H1 (cell line): ENCODE measurements at regions not wholly inside any gene's neighbourhood (a gene's known extent, or its start where the extent isn't known, plus 50 kb on each side); places are given as distances from the start of the nearest gene placed in this dataset.

Source experiments
- CTCF ChIA-PET: fragments of 300-600 bp; sonication (Branson Sonifier 250); formaldehyde crosslinking; loops from one replicate; lab custom pipeline; 2021; ENCODE audit not compliant: partially characterized antibody; lab: Charles Lee
- POLR2A ChIA-PET: fragments of 300-600 bp; sonication (Branson Sonifier 250); formaldehyde crosslinking; loops from one replicate; lab custom pipeline; 2021; ENCODE audit warnings: inconsistent platforms; ENCODE audit not compliant: partially characterized antibody; lab: Charles Lee
- DNase-seq, 2 experiments: peaks; one replicate each; pipeline versions ENCODE4 v3.0.0 to v3.0.0-alpha.2; 2010 to 2022; ENCODE audit warnings: low spot score in 2 of 2, low read depth in 1 of 2, mixed read lengths in 1 of 2
- FAIRE-seq: peaks from 2 replicates; lab custom pipeline; 2011; peaks lifted over from hg19 to GRCh38; lab: Jason Lieb, UNC
- H2AFZ ChIP-seq: 2 replicates; pipeline ENCODE4 v1.8.1; 2012; ENCODE audit warnings: low read length, inconsistent platforms
- H2AK5ac ChIP-seq: 2 replicates; pipeline ENCODE4 v1.6.1; 2013; ENCODE audit warnings: low read depth, low read length
- H2BK120ac ChIP-seq: replicated peaks from 2 replicates; pipeline ENCODE3; 2013; ENCODE audit warnings: low read depth, low read length, inconsistent platforms
- H2BK12ac ChIP-seq: 2 replicates; pipeline ENCODE4 v1.6.1; 2013; ENCODE audit warnings: low read depth, low read length
- H2BK15ac ChIP-seq: 2 replicates; pipeline ENCODE4 v1.6.1; 2013; ENCODE audit warnings: low read length
- H2BK20ac ChIP-seq: 2 replicates; pipeline ENCODE4 v1.6.1; 2013; ENCODE audit warnings: low read length
- H2BK5ac ChIP-seq: 2 replicates; pipeline ENCODE4 v1.6.1; 2013; ENCODE audit warnings: low read depth, low read length
- H3K14ac ChIP-seq: 2 replicates; pipeline ENCODE4 v1.6.1; 2013; ENCODE audit warnings: inconsistent platforms; ENCODE audit not compliant: insufficient read length
- H3K18ac ChIP-seq: 2 replicates; pipeline ENCODE4 v1.6.1; 2013; ENCODE audit warnings: low read length; ENCODE audit errors: extremely low read depth
- H3K23ac ChIP-seq: 2 replicates; pipeline ENCODE4 v1.6.1; 2013; ENCODE audit warnings: inconsistent platforms; ENCODE audit not compliant: insufficient read length
- H3K23me2 ChIP-seq: 2 replicates; pipeline ENCODE4 v1.6.1; 2013; ENCODE audit warnings: low read depth, low read length
- H3K27ac ChIP-seq: 2 replicates; pipeline ENCODE4 v1.6.1; 2011; ENCODE audit warnings: low read depth, low read length, inconsistent platforms
- H3K27me3 ChIP-seq, 4 experiments: replicated peaks in 1 of 4; 1 replicate in 1 of 4; 2 replicates in 3 of 4; pipeline versions ENCODE4 v1.6.1 to v1.8.1; 2011 to 2013; ENCODE audit warnings: low read length in 3 of 4, mild to moderate bottlenecking in 3 of 4, inconsistent platforms in 2 of 4, mixed read lengths in 2 of 4, moderate library complexity in 1 of 4; ENCODE audit not compliant: control insufficient read depth in 3 of 4, insufficient read depth in 3 of 4; ENCODE audit errors: extremely low read depth in 1 of 4
- H3K36me3 ChIP-seq, 4 experiments: 2 replicates each; pipeline versions ENCODE4 v1.6.1 to v1.8.1; 2011 to 2013; ENCODE audit warnings: mild to moderate bottlenecking in 4 of 4, low read length in 3 of 4, moderate library complexity in 2 of 4, control low read depth in 1 of 4, inconsistent platforms in 1 of 4; ENCODE audit not compliant: insufficient read depth in 4 of 4, control insufficient read depth in 2 of 4
- H3K4ac ChIP-seq: replicated peaks from 2 replicates; pipeline ENCODE3; 2013; ENCODE audit warnings: low read length, low read depth, mixed read lengths, inconsistent platforms; ENCODE audit not compliant: insufficient read length
- H3K4me1 ChIP-seq, 4 experiments: replicated peaks in 1 of 4; 1 replicate in 1 of 4; 2 replicates in 3 of 4; pipeline versions ENCODE4 v1.6.1 to v1.8.1; 2011 to 2013; ENCODE audit warnings: low read length in 3 of 4, inconsistent platforms in 2 of 4, mixed read lengths in 1 of 4; ENCODE audit not compliant: insufficient read depth in 4 of 4, control insufficient read depth in 3 of 4
- H3K4me2 ChIP-seq, 2 experiments: 2 replicates each; pipeline versions ENCODE4 v1.6.1 to v1.8.1; 2011 to 2013; ENCODE audit warnings: low read depth in 2 of 2, low read length in 2 of 2, control low read depth in 1 of 2, inconsistent platforms in 1 of 2, mild to moderate bottlenecking in 1 of 2; ENCODE audit not compliant: insufficient read depth in 1 of 2
- H3K4me3 ChIP-seq, 4 experiments: fragments of 200-600, 300-600 bp in 1 of 4; sonication (generic), shearing (Covaris generic), sonication (Bioruptor Twin) in 1 of 4; 2 replicates each; pipeline versions ENCODE4 v1.5.1 to v1.8.1; 2011 to 2016; ENCODE audit warnings: low read length in 4 of 4, low read depth in 3 of 4, control low read depth in 2 of 4, inconsistent platforms in 2 of 4, mild to moderate bottlenecking in 2 of 4, mixed read lengths in 1 of 4, moderate library complexity in 1 of 4; ENCODE audit not compliant: insufficient read depth in 2 of 4; ENCODE audit errors: extremely low read depth in 1 of 4
- H3K56ac ChIP-seq: replicated peaks from 2 replicates; pipeline ENCODE3; 2013; ENCODE audit warnings: low read depth, mild to moderate bottlenecking, mixed read lengths, low read length, inconsistent platforms; ENCODE audit not compliant: insufficient read length
- H3K79me1 ChIP-seq: 2 replicates; pipeline ENCODE4 v1.6.1; 2013; ENCODE audit warnings: low read depth, low read length, control low read depth
- H3K79me2 ChIP-seq, 2 experiments: 2 replicates each; pipeline versions ENCODE4 v1.6.1 to v1.8.1; 2012 to 2013; ENCODE audit warnings: low read length in 2 of 2, mild to moderate bottlenecking in 2 of 2, inconsistent platforms in 1 of 2; ENCODE audit not compliant: insufficient read depth in 2 of 2, control insufficient read depth in 1 of 2
- H3K9ac ChIP-seq, 4 experiments: replicated peaks in 1 of 4; 1 replicate in 1 of 4; 2 replicates in 3 of 4; pipeline versions ENCODE4 v1.6.1 to v1.8.1; 2011 to 2013; ENCODE audit warnings: low read depth in 3 of 4, low read length in 3 of 4, control low read depth in 2 of 4, mild to moderate bottlenecking in 2 of 4, moderate library complexity in 2 of 4, inconsistent platforms in 1 of 4; ENCODE audit errors: extremely low read depth in 1 of 4
- H3K9me3 ChIP-seq, 2 experiments: 2 replicates each; pipeline versions ENCODE4 v1.6.1 to v1.8.1; 2012 to 2013; ENCODE audit warnings: mild to moderate bottlenecking in 2 of 2, moderate library complexity in 2 of 2, control low read depth in 1 of 2, inconsistent platforms in 1 of 2, low read depth in 1 of 2, low read length in 1 of 2, mixed read lengths in 1 of 2; ENCODE audit not compliant: insufficient read depth in 2 of 2
- H4K20me1 ChIP-seq, 2 experiments: replicated peaks in 1 of 2; 2 replicates each; pipeline versions ENCODE3 to v1.8.1; 2011 to 2013; ENCODE audit warnings: inconsistent platforms in 2 of 2, low read length in 2 of 2, mild to moderate bottlenecking in 1 of 2; ENCODE audit not compliant: insufficient read depth in 2 of 2, control insufficient read depth in 1 of 2
- H4K5ac ChIP-seq: 2 replicates; pipeline ENCODE4 v1.6.1; 2013; ENCODE audit warnings: low read length, low read depth, mixed read lengths, inconsistent platforms; ENCODE audit not compliant: insufficient read length
- H4K8ac ChIP-seq: 2 replicates; pipeline ENCODE4 v1.8.0; 2013; ENCODE audit warnings: mild to moderate bottlenecking, moderate library complexity, low read length, inconsistent platforms; ENCODE audit not compliant: insufficient read depth; ENCODE audit errors: extremely low read depth
- H4K91ac ChIP-seq: replicated peaks from 2 replicates; pipeline ENCODE3; 2013; ENCODE audit warnings: low read length, mixed read lengths, inconsistent platforms; ENCODE audit not compliant: insufficient read length
- CHD1 ChIP-seq: IDR thresholded peaks from 2 replicates; pipeline ENCODE4 v1.6.1; 2012; ENCODE audit warnings: low read depth, low read length, improper control_type of control experiment
- PHF8 ChIP-seq: fragments of 200-600 bp; sonication (generic); conservative IDR thresholded peaks from 2 replicates; pipeline ENCODE4 v1.7.1; 2012; ENCODE audit warnings: low read depth, mild to moderate bottlenecking, inconsistent platforms, low read length, moderate library complexity
- RAD21 ChIP-seq, 2 experiments: IDR thresholded peaks in 1 of 2; conservative IDR thresholded peaks in 1 of 2; 2 replicates each; pipeline ENCODE4 v1.6.1; 2011; ENCODE audit warnings: low read depth in 2 of 2, low read length in 2 of 2, improper control_type of control experiment in 1 of 2, inconsistent platforms in 1 of 2, mild to moderate bottlenecking in 1 of 2, moderate library complexity in 1 of 2
- SIRT6 ChIP-seq: IDR thresholded peaks from one replicate; pipeline ENCODE4 v1.7.1; 2012; ENCODE audit warnings: low read length, inconsistent platforms
- SRF ChIP-seq: IDR thresholded peaks from 2 replicates; pipeline ENCODE4 v1.6.1; 2011; ENCODE audit warnings: mild to moderate bottlenecking, low read depth, low read length, moderate library complexity
- WGBS, 2 experiments: shearing (Covaris generic) in 1 of 2; methylation state at CpG; one replicate each; pipeline versions ENCODE4 v1.1.6 to v1.1.7; 2013 to 2015; ENCODE audit warnings: low lambda C conversion rate in 2 of 2, mixed read lengths in 2 of 2, inconsistent platforms in 1 of 2, low coverage in 1 of 2, missing lambda C conversion rate in 1 of 2; ENCODE audit not compliant: insufficient replicate concordance in 2 of 2, insufficient coverage in 1 of 2, insufficient read length in 1 of 2; ENCODE audit errors: extremely low coverage in 1 of 2, missing lambda C conversion rate in 1 of 2; 5-methylcytosine and 5-hydroxymethylcytosine counted together

- no peaks in the 10 kb centered on the region for H3K36me3 ChIP-seq
- TF ChIP-seq PHF8 (no peak), SRF (no peak), CHD1 (no peak), RAD21 (IDR thresholded peaks at IDR 0.05 in 1 of 2, conservative IDR thresholded peaks at IDR 0.05 in 1 of 2; ENCODE audit: low read depth in 2 of 2, low read length in 2 of 2) (no peak), SIRT6 (no peak)
- TF ChIP-seq, all 59 proteins: peak for 0
- Histone ChIP-seq H2BK20ac (no peak overlapping the region), H2AFZ (peak overlapping the region; percentile 56; the same call in 1 of the 2 replicates), H3K4ac (no peak overlapping the region), H3K23ac (no peak overlapping the region), H3K9me3 (no peaks in the 10 kb centered on the region), H4K20me1 (no peaks in the 10 kb centered on the region), H3K4me3 (no peak overlapping the region), H2BK12ac (no peak overlapping the region), H3K9ac (no peak overlapping the region), H3K4me2 (no peak overlapping the region), H2BK5ac (no peak overlapping the region), H3K27ac (no peak overlapping the region), H3K79me2 (no peaks in the 10 kb centered on the region), H3K4me1 (peaks cover 0 to 10% (median 2%) of the 10 kb centered on the region in 4 experiments; a peak in 4 of 7 replicates), H3K18ac (peak overlapping the region; percentile 25; the same call in 1 of the 2 replicates), H4K91ac (no peak overlapping the region), H3K27me3 (no peaks in the 10 kb centered on the region), H2BK120ac (peak overlapping the region; percentile 31), H4K8ac (no peak overlapping the region), H2AK5ac (no peak overlapping the region), H2BK15ac (no peak overlapping the region), H3K79me1 (no peaks in the 10 kb centered on the region), H4K5ac (no peak overlapping the region), H3K14ac (no peak overlapping the region), H3K56ac (no peak overlapping the region), H3K23me2 (no peaks in the 10 kb centered on the region)
- CTCF ChIA-PET, result interaction anchor here (1.8 kb wide), 1 partner anchor 65 kb away, joined by 6 read pairs; no protein-coding TSS in a partner anchor
- WGBS, 2 experiments, result 87% methylated on average over 6 of the region's 6 CpGs; no CpG with 5 or more reads in 1 of the 2 experiments
- no peak for DNase-seq
- POLR2A ChIA-PET, result no interaction called here
- FAIRE-seq, result no peak
Observed at GRCh38 chr4:161188578-161188977, 975.2 kb downstream of the FSTL5 start.
